Lung microvascular endothelial cell (primary cell): ENCODE measurements at regions not wholly inside any gene's neighbourhood (a gene's known extent, or its start where the extent isn't known, plus 50 kb on each side); places are given as distances from the start of the nearest gene placed in this dataset.
"Not testable (repeated sequence)": the region's sequence is repeated elsewhere in the genome, so short reads cannot be mapped to it uniquely, and the experiment has no call there.

Source experiments
- DNase-seq, 2 donors: peaks; one replicate each; pipeline versions ENCODE4 v3.0.0 to v3.0.0-alpha.2; 2010; ENCODE audit warnings: low read depth in 2 of 2

DNA sequence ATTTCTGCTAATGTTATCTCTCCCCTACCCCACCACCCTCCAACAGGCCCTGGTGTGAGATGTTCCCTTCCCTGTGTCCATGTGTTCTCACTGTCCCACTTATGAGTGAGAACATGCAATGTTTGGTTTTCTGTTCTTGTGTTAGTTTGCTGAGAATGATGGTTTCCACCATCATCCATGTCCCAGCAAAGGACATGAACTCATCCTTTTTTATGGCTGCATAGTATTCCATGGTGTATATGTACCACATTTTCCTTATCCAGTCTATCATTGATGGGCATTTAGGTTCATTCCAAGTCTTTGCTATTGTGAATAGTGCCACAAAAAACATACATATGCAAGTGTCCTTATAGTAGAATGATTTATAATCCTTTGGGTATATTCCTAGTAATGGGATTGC is 104.5 kb downstream of the ZNF33B start:
- not testable (repeated sequence) for DNase-seq

DNA sequence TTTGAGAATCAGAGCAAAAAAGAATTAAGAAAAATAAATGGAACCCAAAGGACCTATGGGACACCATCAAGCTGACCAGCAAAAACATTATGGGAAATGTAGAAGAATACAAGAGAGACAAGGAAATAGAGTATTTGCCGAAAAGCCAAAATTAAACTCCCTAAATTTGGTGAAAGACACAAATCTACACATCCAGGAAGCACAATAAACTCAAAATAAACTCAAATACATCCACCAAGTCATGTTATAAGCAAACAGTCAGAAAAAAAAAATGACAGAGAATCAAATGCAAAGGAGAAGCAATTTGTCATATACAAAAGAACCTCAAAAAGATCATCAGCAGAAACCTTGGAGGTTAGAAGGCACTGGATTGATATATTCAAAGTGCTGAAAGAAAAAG is 105.4 kb downstream of the ZNF33B start:
- no peak for DNase-seq

- DNase-seq, result no peak
Observed at GRCh38 chr10:42523098-42523497, 115.3 kb downstream of the ZNF33B start.

- peak in 1 of 2 donors; percentile 2 for DNase-seq
Observed at GRCh38 chr10:42519761-42520460, 118.5 kb downstream of the ZNF33B start.

DNA sequence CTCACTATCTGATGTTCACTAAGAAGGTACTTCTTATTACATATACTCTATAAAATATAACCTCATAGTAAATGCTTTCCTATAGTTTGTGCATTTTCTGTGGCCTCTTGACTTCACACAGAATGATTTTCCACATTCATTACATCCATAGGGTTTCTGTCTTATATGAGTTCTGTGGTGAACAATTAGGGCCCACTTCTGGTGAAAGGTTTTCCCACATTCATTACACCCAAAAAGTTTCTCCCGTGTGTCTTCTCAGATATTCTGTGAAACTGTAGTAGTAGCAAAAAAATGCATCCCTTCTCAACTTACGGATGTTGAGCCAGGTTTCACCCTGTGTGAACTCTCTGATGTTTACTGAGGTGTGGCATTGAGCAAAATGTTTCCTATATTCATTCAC is 119.3 kb downstream of the ZNF33B start:
- DNase-seq, result no peak

DNA sequence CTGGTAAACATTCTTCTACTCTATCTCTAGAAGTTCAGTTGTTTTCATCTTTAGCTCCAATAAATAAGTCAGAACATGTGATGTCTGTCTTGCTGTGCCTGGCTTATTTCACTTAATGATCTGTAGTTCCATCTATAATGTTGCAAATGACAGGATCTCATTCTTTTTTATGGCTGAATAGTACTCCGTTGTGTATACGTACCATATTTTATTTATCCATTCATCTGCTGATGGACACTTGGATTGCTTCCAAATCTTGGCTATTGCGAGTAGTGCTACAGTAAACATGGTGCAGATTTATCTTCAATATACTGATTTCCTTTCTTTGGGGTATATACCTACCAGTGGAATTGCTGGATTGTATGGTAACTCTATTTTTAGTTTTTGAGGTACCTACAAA is 124.4 kb downstream of the ZNF33B start:
- DNase-seq, result no peak

DNA sequence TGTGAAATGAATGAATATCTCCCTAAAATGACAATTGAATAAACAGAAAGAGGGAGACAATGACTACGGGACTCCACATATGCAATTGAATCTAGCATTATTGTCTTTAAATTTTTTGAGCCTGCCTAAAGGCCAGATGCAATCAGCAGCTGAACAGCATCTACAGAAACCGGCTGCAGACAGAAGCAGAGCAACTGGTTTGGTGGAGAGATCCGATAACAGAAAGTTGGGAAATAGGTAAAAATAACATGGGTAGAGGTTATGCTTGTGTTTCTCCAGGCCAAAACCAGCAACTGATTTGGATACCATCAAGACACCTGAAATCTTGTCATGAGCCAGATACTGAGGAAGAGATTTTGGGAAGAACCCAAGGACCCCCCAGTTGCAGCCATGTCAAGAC is 146.6 kb downstream of the ZNF33B start:
- no peak for DNase-seq

DNA sequence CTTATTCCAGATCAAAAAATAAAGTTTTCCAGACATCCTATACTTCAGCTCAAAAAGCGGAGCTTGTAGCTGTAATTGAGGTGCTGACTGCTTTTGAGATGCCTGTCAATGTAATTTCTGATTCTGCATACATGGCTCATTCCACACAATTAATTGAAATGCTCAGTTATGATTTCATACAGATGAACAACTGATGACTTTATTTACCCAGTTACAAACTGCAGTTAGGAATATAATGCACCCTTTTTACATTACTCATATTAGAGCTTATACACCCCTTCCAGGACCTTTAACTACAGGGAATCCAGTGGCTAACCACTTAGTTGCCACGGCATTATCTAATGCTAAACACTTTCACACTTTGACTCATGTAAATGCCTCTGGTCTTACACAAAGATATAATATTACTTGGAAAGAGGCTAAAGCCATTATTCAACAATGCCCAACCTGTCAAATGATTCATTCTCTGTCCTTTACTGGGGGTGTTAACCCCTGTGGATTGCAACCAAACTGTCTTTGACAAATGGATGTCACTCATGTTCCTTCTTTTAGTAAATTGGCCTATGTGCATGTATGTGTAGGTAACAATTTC is 147.3 kb downstream of the ZNF33B start:
- DNase-seq, result no peak

GRCh38 chr10:42490368-42490767 is 148.0 kb downstream of the ZNF33B start:
- DNase-seq, result no peak

GRCh38 chr10:42488416-42488815 is 150.0 kb downstream of the ZNF33B start:
- peak; percentile 53 to 93 for DNase-seq

GRCh38 chr10:42482411-42482810 is 156.0 kb downstream of the ZNF33B start:
- no peak for DNase-seq

DNA sequence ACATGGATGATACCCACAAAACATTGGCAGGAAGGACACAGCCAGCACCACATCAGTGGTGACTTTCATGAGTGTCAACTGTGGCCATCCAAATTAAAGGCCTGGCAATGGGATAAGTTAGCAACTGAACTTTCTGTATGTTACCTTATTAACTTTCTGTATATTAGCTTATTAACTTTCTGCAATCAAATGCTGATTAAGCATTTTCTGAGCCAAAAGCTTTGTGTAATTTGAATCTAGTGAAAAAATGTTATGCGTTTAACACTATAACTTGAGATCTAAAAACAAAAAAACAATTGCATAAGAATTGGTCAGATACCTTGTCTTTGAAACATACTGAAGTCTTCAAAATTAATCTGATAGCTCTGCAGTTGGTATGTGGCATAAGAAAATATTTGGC is 159.3 kb downstream of the ZNF33B start:
- no peak for DNase-seq

GRCh38 chr10:42477170-42477569 is 161.2 kb downstream of the ZNF33B start:
- no peak for DNase-seq

GRCh38 chr10:42476101-42476500 is 162.3 kb downstream of the ZNF33B start:
- DNase-seq, result no peak

GRCh38 chr10:42475168-42476098 is 162.9 kb downstream of the ZNF33B start:
- DNase-seq, result peak; percentile 4 to 75

DNA sequence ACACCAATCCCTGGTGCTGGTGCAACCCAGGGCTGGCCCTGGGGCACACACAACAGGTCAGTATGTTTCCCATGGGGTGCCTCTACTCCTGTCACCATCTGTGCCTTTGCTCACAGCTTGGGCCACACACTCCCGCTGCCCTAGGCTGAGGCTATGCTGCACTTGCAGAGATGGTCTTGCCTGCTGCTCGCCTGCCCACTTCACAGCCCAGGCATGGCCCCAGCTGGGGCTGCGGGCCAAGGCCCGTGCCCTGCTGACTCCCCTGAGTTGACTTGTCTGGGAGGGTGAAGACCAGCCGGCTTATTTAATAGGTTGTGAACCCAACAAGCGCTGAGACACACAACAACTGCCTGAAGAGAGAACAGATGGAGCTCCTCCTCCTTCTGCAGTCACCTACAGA is 184.1 kb downstream of the ZNF33B start:
- DNase-seq, result no peak

DNA sequence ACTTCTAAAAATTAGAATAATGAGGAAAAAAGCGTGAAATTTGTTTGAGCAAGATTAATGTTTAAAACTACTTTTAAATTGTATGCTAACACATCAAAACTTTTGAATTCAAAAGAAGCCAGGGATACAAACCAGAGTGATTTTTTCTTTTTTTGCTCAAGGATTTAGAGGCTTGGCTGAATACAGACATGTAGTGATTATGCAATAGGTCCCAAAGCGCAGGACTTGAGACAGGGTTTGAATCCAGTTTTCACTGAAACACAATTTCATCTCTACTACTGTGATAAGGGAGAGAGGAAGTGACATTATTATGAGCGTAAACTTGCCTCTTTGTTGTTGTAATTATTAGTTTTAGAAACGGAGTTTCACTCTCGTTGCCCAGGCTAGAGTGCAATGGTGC is 207.3 kb downstream of the ZNF33B start:
- no peak for DNase-seq

DNA sequence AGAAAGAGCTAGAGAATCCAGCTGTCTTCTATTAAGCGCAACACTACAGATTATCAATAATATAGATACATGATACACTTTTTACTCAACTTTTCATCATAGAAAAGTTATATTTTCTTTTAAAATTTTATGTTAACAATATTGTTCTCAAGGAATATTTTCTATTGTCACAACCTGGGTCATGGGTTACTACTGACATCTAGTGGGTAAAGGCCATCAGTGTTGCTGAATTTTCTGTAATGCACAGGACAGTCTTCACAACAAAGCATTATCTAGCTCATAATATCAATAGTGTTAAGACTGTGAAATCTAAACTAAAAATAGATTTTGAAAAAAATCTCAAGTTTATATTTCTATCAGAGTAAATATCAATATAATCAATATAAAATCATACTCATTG is 209.8 kb downstream of the ZNF33B start:
- peak; percentile 25 to 33 for DNase-seq

DNA sequence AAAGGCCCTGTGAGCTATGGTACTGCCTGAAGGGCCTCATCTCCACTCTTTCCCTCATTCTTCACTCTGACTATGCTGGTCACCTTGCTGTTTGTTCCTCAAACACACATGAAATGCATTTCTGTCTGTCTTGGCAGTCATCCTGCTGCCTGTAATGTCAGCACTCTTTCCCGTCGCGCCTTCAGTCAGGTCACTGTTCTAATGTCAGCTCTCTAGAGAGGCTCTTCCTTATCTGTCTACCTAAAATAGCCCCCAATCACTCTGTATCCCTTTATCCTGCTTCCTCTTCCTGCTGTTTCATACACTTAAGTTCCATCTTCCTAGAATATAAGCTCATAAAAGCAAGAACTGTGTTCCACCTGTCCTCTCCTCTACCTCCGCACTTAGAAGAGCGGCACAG is 215.5 kb downstream of the ZNF33B start:
- DNase-seq, result no peak

- no peak for DNase-seq
Observed at GRCh38 chr10:42421812-42422211, 216.6 kb downstream of the ZNF33B start.

DNA sequence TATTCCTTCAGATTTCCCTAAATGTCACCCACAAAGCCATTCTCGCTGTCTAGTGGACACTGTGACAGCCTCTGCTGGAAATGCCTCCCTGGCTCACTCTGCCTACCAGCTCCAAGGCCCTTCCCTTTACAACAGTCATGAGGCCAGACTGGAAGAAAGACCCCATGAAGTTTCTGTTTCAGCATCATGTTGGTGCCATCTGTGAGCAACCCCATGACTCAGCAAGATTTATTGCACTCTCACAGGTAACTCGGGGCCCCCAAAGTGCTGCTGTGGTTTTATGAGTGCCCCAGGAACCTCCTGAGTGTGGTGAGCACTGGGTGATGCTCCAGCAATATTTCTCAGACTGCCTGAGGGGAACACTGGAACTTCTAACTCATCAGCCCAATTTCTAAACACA is 218.6 kb downstream of the ZNF33B start:
- no peak for DNase-seq

DNA sequence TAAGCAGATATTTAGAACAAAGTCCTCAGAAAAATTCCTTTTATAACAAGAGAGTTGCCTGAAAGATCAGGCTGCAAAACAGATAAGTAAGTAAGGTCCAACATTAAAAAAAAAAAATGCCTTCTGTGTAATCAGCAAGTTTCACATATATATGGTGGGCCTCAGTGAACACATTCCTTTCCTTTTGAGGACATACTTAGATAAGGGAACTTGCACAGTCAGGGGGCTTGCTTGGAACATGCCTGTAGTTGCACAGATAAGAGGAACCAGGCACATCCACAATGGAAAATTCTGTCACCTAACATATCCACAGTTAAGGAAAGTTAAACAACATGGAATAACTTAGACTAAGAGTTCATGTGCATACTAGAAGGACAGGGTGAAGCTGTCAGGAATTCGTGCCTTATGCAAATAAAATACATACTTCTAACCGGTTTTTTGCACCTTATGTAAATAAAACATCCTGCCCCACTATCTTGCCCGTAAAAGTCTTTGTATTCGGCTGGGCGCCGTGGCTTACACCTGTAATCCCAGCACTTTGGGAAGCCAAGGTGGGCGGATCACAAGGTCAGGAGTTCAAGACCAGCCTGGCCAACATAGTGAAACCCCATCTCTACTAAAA is 257.3 kb downstream of the ZNF33B start:
- no peak for DNase-seq
